AG08395 (cell line): ENCODE measurements at regions not wholly inside any gene's neighbourhood (a gene's known extent, or its start where the extent isn't known, plus 50 kb on each side); places are given as distances from the start of the nearest gene placed in this dataset.

Experiments
- DNase-seq: peaks from one replicate; pipeline ENCODE4 v3.0.0; 2012; ENCODE audit warnings: mixed read lengths, low spot score

- DNase-seq = no peak
These were observed 210.7 kb upstream of the DMRT1 start for GRCh38 chr9:630817-631216.

- no peak for DNase-seq
These were observed 209.9 kb upstream of the DMRT1 start for GRCh38 chr9:631596-631995.

- no peak for DNase-seq
These were observed 208.0 kb upstream of the DMRT1 start for GRCh38 chr9:633461-633860.

DNA sequence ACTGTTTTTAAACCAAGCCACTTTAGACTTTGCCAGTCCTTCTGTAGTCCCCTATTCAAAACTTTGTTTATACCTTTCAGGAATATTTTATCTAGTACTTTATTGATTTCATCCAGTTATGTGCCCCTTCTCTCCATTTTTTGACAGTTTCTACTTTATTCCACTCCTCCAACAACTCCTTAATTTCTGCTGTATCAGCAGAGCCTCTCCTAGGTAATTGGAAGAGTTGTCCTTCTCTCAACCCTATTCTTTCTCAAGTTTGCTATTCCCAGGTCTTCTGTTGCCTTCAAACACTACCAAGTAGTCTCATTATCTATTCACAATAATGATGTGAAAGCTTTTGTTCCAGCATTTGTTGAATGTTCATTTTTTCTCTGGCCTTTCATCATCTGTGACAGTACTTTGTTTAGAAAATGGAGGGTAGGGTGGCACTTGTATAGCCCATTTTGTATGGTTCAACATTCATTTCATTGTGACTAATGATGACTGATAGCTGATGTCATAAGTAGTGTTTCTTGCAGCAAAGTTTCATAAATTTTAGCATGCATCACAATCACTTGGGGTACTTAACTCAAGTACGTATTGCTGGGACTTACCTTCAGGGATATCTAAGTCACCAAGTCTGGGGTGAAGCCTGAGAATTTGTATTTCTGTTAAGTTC is 204.4 kb upstream of the DMRT1 start:
- no peak for DNase-seq

- DNase-seq = no peak
These were observed 203.3 kb upstream of the DMRT1 start for GRCh38 chr9:638152-638551.

DNA sequence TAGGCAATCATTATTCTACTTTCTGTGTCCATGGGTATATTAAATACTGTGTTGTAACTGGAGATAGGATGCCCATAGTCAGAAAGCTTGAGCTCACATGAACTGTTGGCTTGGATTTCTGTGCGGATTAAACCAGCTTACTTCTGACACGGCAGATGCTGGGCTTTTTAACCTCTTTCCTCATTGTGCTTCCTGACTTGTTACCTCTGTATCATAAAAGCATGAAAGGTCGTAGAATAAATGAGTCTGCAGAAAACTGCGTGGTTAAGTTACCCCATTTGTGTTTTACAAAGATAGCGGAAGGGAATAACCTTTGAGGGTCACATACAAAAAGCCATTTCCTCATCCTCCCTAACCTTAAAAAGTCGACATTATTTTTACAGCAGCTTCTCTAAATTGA is 199.5 kb upstream of the DMRT1 start:
- no peak for DNase-seq

DNA sequence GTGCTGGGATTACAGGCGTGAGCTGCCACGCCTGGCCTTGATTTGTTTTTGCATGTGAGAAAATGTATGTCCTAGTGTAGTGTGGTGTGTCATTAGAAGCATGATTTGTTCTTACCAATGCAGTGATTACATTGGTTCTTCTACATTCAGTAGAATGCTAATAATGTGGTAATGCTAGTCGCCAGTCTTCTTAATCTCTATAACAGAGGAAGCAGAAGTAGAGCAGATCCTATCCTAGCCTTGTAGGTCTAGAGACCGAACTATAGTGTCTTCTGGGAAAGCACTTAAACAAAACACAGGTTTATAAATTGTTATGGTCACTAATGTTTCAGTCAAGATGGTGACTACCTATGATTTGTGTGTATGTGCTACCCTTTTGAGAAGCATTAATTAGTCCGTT is 197.5 kb upstream of the DMRT1 start:
- no peak for DNase-seq

- DNase-seq = no peak
These were observed 194.0 kb upstream of the DMRT1 start for GRCh38 chr9:647522-647921.

DNA sequence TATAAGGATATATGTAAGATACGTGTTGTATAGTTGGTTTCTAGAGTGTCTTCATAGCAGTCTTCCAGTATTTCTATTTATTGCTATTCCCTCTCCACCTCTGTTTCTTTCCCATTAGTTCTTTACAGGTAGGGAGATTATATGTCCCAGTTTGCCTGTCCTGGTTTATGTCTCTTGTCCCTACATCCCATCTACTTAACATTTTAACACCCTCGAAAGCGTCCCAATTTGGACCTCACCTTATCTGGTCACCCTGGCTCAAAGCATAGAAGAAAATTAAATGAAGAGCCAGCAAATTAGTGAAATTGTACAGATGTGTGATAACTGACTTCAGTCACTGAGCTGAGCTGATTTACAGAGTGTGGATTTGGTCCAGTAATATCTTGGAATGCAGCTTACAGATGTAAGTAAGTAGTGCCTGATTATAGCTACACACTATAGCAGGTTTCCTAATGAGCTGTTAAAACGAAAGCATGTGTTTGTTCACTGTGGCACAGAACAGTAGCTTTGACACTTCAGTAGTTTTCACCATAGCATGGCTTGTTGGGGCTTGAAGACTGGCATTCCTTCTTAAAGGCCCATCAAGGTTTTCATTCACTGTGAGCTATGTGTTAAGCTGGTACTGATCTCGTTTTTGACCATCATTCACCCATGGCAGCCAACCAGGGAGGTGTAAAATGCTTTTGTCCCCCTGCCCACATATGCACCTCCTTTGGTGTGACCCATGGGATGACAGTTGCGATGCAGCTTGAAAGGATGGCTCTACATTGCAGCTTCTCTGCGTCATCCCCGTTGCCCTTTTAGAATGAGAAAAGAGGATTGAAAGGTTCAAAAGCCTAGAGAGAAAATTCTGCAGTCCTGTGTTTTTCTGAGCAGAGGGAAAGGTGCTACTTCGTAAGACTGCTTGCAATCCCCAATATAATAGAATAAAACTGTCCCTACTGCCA is 192.1 kb upstream of the DMRT1 start:
- DNase-seq = no peak

DNA sequence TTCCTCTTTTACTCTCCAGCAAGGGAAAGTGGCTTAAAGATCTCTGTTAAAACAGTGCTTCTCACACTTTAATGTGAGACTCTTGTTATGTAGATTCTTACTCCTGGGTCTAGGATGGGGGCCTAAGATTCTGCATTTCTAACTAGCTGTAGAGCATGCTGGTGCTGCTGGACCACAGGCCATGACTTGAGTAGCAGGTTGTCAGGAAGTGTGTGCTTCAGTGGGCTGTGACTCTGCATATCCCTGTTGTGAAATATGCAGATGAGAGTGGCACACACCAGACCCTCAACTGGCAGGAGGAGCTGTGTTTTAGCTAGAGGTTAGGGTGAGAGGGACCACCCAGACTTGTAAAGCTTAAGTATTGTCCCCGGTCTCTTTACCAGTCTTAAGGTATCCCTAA is 191.1 kb upstream of the DMRT1 start:
- no peak for DNase-seq

DNA sequence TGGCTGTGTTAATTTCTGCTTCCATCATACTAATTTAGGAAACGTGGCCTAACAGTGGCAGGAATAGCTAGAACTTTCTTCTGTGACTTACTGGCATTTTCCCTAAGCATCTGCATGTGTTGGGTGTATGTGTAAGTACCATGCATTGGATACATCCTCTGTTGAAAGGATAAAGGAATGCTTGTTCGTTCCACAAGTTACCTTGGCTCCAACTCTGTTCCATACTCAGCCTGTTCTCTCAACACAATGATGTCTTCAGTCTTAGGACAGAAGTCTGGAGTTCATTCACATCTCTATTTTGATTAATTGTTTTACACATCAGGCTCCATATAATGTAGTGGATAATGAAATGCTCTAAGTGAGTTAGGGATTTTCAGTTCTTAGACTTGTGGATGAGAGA is 190.1 kb upstream of the DMRT1 start:
- no peak for DNase-seq

- no peak for DNase-seq
These were observed 188.6 kb upstream of the DMRT1 start for GRCh38 chr9:652914-653313.

- DNase-seq = no peak
These were observed 188.1 kb upstream of the DMRT1 start for GRCh38 chr9:653421-653820.

DNA sequence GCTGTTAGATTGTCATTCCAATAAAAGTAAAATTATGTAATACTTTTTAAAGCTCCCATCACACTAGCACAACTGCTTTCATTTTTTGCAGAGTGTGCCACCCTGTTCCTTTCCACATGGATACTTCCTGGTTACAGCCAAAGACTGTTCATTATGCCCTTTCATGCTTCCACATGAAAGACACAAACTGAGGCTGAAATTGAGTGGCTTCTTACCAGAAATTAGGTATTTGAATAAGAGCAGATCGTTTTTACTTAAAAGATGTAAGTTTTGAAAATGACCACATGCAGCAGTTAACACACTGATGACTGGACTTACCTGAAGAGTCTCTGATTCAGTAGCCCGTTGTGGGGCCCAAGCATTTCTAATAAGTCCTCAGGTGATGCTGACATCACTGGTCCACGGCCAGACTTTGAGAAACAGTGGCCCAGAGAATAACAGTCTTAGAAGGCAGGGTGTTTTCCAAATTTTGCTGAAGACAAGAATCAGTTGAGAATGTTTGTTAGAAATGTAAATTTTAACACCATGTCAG is 187.6 kb upstream of the DMRT1 start:
- no peak for DNase-seq

- DNase-seq = no peak
These were observed 185.6 kb upstream of the DMRT1 start for GRCh38 chr9:655875-656274.

GRCh38 chr9:656926-657568 is 184.4 kb upstream of the DMRT1 start:
- DNase-seq = no peak

GRCh38 chr9:659286-659685 is 182.2 kb upstream of the DMRT1 start:
- no peak for DNase-seq

DNA sequence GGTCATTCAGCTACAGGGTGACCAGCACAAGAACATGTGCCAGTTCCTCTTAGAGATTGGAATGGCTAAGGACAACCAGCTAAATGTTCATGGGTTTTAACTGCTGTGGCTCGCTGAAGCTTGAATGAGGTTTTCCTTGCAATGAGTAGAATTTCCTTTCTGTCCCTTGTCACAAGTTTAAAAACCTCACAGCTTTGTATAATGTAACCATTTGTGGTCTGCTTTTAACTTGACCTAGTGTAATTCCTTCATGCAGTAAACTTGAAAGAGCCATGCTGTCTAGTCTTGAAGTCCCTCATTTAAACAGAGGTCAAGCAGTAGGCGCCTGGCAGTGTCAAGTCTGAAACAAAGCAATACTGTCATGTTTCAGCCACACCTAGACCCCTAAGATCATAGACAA is 181.3 kb upstream of the DMRT1 start:
- DNase-seq = no peak

DNA sequence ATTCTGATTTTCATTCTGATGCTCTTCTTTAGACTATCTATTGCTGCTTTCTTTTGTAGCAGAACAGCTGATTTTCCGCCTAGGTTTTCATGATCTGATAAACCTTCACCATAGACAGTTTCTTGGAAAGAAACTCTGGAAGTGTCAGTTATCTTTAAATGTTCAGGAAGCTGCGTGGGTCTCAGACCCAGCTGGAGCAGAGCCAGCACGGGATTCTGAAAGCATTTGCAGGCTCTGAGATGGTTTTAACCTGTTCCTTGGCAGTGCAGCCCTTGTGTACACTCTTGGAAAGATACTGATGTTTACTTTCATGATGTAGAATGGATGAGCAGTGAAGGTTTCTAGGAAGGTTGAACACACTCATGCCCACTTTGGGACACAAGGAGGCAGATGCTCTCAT is 178.0 kb upstream of the DMRT1 start:
- DNase-seq = no peak

- DNase-seq = no peak
These were observed 176.2 kb upstream of the DMRT1 start for GRCh38 chr9:665296-665695.

DNA sequence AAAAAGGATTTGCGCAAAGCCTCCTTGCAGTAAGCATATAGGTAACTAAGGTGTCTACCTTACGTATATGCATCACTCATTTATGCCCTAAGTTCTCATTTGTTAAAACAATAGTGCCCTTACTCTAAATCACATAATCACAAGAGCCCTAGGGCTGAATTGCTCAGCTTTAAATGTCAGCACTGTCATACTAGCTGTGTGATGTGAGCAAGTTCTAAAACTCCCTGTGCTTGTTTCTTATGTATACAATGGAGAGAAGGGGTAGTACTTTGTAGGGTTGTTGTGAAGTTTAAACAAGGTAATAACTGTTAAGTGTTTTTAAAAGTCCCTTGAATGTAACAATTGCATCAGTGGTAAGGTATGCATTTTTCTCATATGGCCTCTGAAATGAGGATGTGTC is 169.5 kb upstream of the DMRT1 start:
- DNase-seq = no peak

- no peak for DNase-seq
These were observed 168.6 kb upstream of the DMRT1 start for GRCh38 chr9:672851-673250.
